ENCODE measurements at regions not wholly inside any gene's neighbourhood (a gene's known extent, or its start where the extent isn't known, plus 50 kb on each side); places are given as distances from the start of the nearest gene placed in this dataset.
A peak's percentile ranks its signal among the peaks of the same experiment; 100 is the strongest.

DNA sequence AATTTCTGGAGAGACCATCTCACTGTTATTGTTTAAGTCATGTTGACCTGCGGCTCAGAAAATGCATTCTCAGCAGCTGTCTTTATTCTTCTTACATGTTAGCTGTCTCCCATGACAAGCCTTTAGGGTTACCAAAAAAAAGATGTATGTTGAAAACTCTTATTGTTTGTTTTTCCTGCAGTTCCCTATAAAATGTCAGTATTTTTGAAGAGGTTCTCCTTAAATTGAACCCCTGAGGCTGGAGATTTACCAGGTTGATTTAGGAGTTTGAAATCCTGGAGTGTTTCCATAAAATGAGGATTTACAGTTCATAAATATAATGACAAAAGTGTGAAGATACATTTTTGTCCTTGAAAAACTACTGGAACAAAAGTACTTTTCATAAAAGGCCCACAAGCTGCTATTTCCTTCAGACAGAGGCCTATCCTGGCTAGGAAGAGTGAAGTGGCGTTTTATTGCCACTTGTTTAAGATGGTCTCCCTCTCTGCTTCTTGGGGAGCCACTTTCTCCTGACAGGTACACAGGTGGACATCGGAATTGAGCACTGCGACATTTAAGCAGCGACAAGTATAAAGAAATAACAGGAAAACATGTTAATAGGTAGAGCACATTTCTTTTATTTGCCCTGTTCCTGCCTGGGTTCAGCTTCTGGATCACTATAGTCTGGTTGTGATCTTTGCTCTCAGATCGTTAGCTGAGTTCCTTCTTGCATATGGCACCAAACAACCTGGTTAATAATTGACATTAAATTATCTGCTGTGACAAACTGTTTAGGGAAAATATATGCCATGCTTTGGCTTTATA lies 344.8 kb upstream of the RPS23 start (continued):
- TF ChIP-seq ZNF607 (CRISPR knock-in tag; IDR thresholded peaks at IDR 0.05; ENCODE audit: borderline replicate concordance) (no peak), ZNF883 (CRISPR knock-in tag; IDR thresholded peaks at IDR 0.05; ENCODE audit: not compliant biosample characterization) (no peak), TBL1XR1 (IDR thresholded peaks at IDR 0.05; ENCODE audit: borderline replicate concordance, low read length, partially characterized antibody) (no peak), KLF16 (CRISPR knock-in tag; IDR thresholded peaks at IDR 0.05) (peak in 1 of 2 experiments; percentile 55; a peak in 1 of 4 replicates), ZNF570 (CRISPR knock-in tag; IDR thresholded peaks at IDR 0.05; ENCODE audit: borderline replicate concordance) (no peak), HMG20A (CRISPR knock-in tag; IDR thresholded peaks at IDR 0.05; ENCODE audit: borderline replicate concordance) (peak; percentile 73; the same call in 1 of the 2 replicates), BCL6 (CRISPR knock-in tag; IDR thresholded peaks at IDR 0.05) (peak; percentile 59), ONECUT2 (CRISPR knock-in tag; IDR thresholded peaks at IDR 0.05) (peak; percentile 68), REXO4 (CRISPR knock-in tag; IDR thresholded peaks at IDR 0.05; ENCODE audit: borderline replicate concordance) (no peak), IRF2 (CRISPR knock-in tag; IDR thresholded peaks at IDR 0.05) (peak; percentile 64), ZNF577 (CRISPR knock-in tag; IDR thresholded peaks at IDR 0.05; ENCODE audit: borderline replicate concordance, low read depth) (no peak), TCF7L2 (IDR thresholded peaks at IDR 0.05; ENCODE audit: low read depth, low read length) (no peak), ZNF644 (CRISPR knock-in tag; IDR thresholded peaks at IDR 0.05; ENCODE audit: low read depth) (peak; percentile 99), MEIS1 (CRISPR knock-in tag; IDR thresholded peaks at IDR 0.05; ENCODE audit: borderline replicate concordance) (0 out of 2 replicates have a peak, but pooled peaks have one; percentile 40), ZBTB26 (CRISPR knock-in tag; IDR thresholded peaks at IDR 0.05; ENCODE audit: borderline replicate concordance) (peak; percentile 83; the same call in 1 of the 2 replicates), MAX (IDR thresholded peaks at IDR 0.05) (no peak; the same call in 1 of the 2 replicates)
- TF ChIP-seq, protein P1, sequence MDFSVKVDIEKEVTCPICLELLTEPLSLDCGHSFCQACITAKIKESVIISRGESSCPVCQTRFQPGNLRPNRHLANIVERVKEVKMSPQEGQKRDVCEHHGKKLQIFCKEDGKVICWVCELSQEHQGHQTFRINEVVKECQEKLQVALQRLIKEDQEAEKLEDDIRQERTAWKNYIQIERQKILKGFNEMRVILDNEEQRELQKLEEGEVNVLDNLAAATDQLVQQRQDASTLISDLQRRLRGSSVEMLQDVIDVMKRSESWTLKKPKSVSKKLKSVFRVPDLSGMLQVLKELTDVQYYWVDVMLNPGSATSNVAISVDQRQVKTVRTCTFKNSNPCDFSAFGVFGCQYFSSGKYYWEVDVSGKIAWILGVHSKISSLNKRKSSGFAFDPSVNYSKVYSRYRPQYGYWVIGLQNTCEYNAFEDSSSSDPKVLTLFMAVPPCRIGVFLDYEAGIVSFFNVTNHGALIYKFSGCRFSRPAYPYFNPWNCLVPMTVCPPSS (IDR thresholded peaks at IDR 0.05): no peak
- TF ChIP-seq, protein P2, sequence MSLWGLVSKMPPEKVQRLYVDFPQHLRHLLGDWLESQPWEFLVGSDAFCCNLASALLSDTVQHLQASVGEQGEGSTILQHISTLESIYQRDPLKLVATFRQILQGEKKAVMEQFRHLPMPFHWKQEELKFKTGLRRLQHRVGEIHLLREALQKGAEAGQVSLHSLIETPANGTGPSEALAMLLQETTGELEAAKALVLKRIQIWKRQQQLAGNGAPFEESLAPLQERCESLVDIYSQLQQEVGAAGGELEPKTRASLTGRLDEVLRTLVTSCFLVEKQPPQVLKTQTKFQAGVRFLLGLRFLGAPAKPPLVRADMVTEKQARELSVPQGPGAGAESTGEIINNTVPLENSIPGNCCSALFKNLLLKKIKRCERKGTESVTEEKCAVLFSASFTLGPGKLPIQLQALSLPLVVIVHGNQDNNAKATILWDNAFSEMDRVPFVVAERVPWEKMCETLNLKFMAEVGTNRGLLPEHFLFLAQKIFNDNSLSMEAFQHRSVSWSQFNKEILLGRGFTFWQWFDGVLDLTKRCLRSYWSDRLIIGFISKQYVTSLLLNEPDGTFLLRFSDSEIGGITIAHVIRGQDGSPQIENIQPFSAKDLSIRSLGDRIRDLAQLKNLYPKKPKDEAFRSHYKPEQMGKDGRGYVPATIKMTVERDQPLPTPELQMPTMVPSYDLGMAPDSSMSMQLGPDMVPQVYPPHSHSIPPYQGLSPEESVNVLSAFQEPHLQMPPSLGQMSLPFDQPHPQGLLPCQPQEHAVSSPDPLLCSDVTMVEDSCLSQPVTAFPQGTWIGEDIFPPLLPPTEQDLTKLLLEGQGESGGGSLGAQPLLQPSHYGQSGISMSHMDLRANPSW (CRISPR knock-in tag; IDR thresholded peaks at IDR 0.05; ENCODE audit: borderline replicate concordance): 0 out of 2 replicates have a peak, but pooled peaks have one; percentile 34
- TF ChIP-seq, protein P3, sequence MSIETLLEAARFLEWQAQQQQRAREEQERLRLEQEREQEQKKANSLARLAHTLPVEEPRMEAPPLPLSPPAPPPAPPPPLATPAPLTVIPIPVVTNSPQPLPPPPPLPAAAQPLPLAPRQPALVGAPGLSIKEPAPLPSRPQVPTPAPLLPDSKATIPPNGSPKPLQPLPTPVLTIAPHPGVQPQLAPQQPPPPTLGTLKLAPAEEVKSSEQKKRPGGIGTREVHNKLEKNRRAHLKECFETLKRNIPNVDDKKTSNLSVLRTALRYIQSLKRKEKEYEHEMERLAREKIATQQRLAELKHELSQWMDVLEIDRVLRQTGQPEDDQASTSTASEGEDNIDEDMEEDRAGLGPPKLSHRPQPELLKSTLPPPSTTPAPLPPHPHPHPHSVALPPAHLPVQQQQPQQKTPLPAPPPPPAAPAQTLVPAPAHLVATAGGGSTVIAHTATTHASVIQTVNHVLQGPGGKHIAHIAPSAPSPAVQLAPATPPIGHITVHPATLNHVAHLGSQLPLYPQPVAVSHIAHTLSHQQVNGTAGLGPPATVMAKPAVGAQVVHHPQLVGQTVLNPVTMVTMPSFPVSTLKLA (IDR thresholded peaks at IDR 0.05): no peak

All from HepG2 (cell line).